ENCODE measurements at regions not wholly inside any gene's neighbourhood (a gene's known extent, or its start where the extent isn't known, plus 50 kb on each side); places are given as distances from the start of the nearest gene placed in this dataset.

DNA sequence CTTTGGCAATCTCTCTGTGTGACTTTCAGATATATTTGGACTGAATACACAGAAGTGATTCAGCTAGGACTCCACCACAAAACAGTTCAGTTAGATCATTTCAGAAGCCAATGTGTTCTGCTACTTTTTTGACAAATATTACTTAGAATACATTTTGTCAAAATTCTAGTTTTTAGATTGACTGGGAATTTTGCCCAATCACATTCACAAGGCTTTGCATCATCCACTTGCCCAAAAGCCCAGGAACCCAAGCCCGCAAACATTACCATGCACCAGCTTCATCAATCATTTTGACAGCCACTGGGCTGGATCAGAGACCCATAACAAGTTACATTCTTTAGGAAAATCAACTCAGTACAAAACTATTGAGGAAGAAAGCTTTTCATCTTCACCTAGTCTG lies 256.6 kb upstream of the NDST3 start:
- FAIRE-seq (no peak), DNase-seq (ENCODE audit: insufficient read length, low spot score) (no peak)
- TF ChIP-seq POLR2A (IDR thresholded peaks at IDR 0.05; ENCODE audit: low read depth, low read length), result no peak

GRCh38 chr4:117783716-117784115 lies 250.6 kb upstream of the NDST3 start:
- peak; percentile 89 for FAIRE-seq

DNA sequence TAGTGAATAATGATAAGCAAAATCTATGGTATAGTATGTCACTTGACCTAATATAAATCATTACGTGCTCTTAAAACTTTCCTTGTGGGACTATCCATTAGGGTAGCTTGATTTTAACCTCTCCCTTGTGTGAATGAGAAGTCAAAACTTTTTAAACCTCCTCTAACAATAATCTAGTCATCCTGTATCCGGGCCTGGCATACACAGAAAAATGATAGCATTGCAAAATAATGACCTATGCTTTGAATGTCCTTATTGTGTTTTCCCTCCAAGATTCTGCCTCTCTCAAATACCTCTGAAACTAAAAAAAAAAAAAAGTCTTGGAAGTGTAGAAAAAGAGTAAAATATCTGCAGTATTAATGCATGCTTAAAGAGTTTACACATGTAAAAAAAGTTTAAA lies 250.0 kb upstream of the NDST3 start:
- TF ChIP-seq POLR2A (IDR thresholded peaks at IDR 0.05; ENCODE audit: low read depth, low read length), result no peak
- DNase-seq (ENCODE audit: insufficient read length, low spot score) (no peak), FAIRE-seq (no peak)

More at GRCh38 chr4:117783716-117784115, 250.6 kb upstream of the NDST3 start:
- no peak for DNase-seq (ENCODE audit: insufficient read length, low spot score)
- TF ChIP-seq POLR2A (IDR thresholded peaks at IDR 0.05; ENCODE audit: low read depth, low read length), result no peak

DNA sequence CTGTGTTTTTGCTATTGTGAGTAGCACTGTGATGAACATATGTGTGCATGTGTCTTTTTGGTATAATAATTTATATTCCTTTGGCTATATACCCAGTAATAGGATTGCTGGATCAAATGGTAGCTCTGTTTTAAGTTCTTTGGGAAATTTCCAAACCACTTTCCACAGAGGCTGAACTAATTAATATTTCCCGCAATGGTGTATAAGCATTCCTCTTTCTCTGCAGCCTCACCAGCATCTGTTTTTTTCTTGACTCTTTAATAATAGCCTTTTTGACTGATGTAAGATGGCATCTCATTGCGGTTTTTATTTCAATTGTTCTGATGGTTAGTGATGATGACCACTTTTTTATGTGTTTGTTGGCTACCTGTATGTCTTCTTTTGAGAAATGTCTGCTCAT lies 247.7 kb upstream of the NDST3 start:
- no peak for FAIRE-seq
- DNase-seq (ENCODE audit: insufficient read length, low spot score), result no peak
- TF ChIP-seq POLR2A (IDR thresholded peaks at IDR 0.05; ENCODE audit: low read depth, low read length), result no peak

- FAIRE-seq (no peak), DNase-seq (ENCODE audit: insufficient read length, low spot score) (no peak)
- TF ChIP-seq POLR2A (IDR thresholded peaks at IDR 0.05; ENCODE audit: low read depth, low read length), result no peak
Observed at GRCh38 chr4:117793845-117794480, 240.3 kb upstream of the NDST3 start.

DNA sequence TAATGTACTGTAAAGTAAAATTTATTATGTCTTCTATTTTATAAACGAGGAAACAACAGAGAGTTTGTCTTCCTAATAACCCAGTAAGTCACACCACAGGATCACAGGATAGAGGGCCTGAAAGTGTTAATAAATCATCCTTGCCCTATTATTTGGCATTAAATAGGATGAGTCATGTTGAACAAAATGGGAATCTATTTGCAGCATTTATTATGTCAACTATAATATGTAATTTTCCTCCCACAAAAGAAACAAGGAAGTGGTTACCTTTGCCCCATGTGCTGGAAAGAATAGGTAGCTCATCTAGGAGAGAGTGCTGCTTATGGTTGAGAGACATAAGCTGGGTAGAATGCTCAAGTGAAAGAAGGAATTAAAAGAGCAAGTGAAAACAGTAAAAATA lies 237.6 kb upstream of the NDST3 start:
- FAIRE-seq (no peak), DNase-seq (ENCODE audit: insufficient read length, low spot score) (no peak)
- no peak for TF ChIP-seq POLR2A (IDR thresholded peaks at IDR 0.05; ENCODE audit: low read depth, low read length)

GRCh38 chr4:117800636-117801035 lies 233.7 kb upstream of the NDST3 start:
- TF ChIP-seq POLR2A (IDR thresholded peaks at IDR 0.05; ENCODE audit: low read depth, low read length), result no peak
- DNase-seq (ENCODE audit: insufficient read length, low spot score), result no peak
- no peak for FAIRE-seq

DNA sequence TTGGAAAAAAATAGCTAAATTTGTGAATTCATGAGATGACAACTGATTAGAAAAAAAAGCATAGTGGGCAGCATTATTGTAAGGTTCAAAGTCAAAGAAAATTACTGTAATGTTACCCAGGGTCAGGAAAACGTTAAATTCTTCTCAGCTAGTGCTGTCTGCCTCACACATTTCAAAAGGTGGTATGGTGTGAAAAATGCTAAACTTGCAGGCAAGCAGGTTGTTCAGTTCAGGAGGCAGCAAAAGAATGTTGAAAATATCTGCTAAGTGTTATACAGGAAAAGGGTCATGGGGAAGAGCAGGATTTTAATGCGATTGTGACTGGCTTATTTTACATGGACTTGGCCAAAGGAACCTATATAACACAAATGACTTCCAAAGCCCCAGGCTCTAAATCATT lies 232.5 kb upstream of the NDST3 start:
- DNase-seq (ENCODE audit: insufficient read length, low spot score) (no peak), FAIRE-seq (no peak)
- no peak for TF ChIP-seq POLR2A (IDR thresholded peaks at IDR 0.05; ENCODE audit: low read depth, low read length)

DNA sequence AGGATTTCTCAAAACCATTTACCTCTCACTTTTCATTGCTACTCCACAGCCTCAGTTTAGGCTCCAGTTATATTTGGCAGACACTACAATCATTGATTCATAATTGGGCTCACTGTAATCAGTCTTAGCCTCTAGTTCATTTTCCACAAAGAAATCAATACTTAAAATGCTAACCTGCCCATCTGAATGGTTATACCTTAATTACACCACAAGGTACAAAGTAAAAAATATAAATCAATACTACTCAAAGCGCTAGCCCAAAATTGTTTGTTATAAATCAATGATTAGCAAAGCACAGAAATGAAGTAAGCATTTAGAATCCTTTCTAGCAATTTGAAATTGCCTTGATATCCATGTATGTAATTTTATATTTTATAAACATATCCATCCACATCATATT lies 222.6 kb upstream of the NDST3 start:
- DNase-seq (ENCODE audit: insufficient read length, low spot score) (no peak), FAIRE-seq (no peak)
- TF ChIP-seq POLR2A (IDR thresholded peaks at IDR 0.05; ENCODE audit: low read depth, low read length), result no peak

DNA sequence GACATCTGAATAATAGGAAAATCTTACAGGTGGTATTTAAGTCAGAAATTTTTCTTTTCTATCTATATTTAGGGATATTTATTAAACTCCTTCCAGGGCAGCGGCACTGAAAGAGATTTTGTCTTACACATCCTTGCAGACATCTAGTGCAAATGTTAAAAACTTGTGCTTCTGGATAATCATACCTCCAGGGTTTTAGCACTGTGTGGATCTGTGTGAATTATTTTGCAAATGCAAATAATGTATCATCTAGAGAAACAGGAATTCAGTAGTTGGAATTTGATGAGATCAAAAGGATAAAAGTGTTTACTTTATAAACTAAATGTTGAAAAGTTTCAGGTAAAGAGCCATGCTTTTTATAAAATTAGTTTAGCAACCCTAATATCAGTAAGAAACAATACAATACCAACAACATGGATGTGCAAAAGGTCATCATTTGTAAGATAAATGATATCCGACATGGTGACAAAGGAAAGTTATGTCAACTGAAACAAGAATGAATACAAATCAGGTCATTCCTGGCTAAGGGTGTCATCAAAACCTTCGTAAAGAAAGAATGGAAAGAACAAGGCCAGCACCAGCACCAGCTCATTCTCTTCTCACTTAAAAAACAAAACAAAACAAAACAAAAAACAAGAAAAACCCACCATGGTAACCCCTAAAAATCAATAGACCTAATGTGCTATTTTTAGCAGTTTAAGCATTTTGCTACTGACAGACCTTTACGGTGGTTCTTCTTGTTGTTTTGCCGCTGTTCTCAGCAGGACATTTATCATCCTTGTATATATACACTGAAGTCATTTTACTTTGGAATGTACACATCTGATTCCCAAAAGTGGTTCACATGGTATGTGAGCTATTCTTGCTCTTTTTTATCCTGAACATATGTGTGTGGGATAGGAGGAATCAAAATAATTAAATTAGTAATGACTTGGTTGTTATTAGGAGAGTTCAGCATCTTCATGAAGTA lies 219.7 kb upstream of the NDST3 start:
- FAIRE-seq, result no peak
- TF ChIP-seq POLR2A (IDR thresholded peaks at IDR 0.05; ENCODE audit: low read depth, low read length), result no peak
- no peak for DNase-seq (ENCODE audit: insufficient read length, low spot score)

GRCh38 chr4:117817301-117817700 lies 217.0 kb upstream of the NDST3 start:
- no peak for TF ChIP-seq POLR2A (IDR thresholded peaks at IDR 0.05; ENCODE audit: low read depth, low read length)
- DNase-seq (ENCODE audit: insufficient read length, low spot score), result no peak
- no peak for FAIRE-seq

DNA sequence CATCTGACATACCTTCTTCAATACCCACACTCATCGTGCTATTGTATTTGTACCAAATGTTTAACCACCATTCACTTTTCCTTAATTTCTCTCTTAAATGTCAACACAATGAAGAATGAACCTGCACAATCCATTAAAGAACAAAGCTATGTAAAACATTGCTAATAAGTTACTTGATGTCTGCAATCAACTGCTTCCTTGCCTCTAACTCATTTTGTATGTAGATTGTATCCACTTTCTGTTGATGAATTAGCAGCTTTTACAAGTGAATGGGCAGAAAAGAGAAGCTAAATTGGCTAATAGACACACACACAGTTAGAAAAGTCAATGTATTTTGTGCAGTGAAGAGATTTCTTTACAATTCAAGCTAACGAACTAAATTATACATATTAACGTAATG lies 212.5 kb upstream of the NDST3 start:
- FAIRE-seq, result no peak
- no peak for DNase-seq (ENCODE audit: insufficient read length, low spot score)
- TF ChIP-seq POLR2A (IDR thresholded peaks at IDR 0.05; ENCODE audit: low read depth, low read length), result no peak

DNA sequence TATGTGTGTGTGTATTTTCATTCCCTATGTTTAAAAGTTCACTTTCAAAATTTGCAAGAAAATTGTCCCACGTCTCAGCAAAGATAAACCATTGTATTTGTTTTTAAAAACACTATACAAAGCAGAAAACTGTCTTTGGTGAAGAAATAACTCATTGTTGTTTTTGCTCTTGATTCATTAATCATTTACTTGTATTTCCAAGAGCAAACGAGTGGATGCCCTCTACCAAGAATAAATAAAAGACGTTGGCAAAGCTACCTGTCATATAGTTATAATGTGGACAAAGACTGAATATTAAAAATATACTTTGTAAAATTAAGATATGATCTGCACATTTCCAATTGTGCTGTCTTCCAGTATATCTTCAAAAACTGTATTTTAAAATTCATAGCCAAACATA lies 210.9 kb upstream of the NDST3 start:
- TF ChIP-seq POLR2A (IDR thresholded peaks at IDR 0.05; ENCODE audit: low read depth, low read length), result no peak
- no peak for FAIRE-seq
- no peak for DNase-seq (ENCODE audit: insufficient read length, low spot score)

- TF ChIP-seq POLR2A (IDR thresholded peaks at IDR 0.05; ENCODE audit: low read depth, low read length), result no peak
- DNase-seq (ENCODE audit: insufficient read length, low spot score) (no peak), FAIRE-seq (no peak)
Observed at GRCh38 chr4:117825600-117825999, 208.7 kb upstream of the NDST3 start.
